Neural cell (in vitro differentiated cells): ENCODE measurements at regions not wholly inside any gene's neighbourhood (a gene's known extent, or its start where the extent isn't known, plus 50 kb on each side); places are given as distances from the start of the nearest gene placed in this dataset.

Source experiments
- CTCF ChIP-seq: fragments of 450-650 bp; IDR thresholded peaks from 2 replicates; pipeline ENCODE4 v1.5.1; 2014; ENCODE audit warnings: antibody characterized with exemption, mild to moderate bottlenecking, moderate library complexity; ENCODE audit not compliant: poor library complexity, severe bottlenecking
- EP300 ChIP-seq: fragments of 450-650 bp; conservative IDR thresholded peaks from 2 replicates; pipeline ENCODE4 v1.6.1; 2014; ENCODE audit warnings: antibody characterized with exemption, mild to moderate bottlenecking, moderate library complexity; ENCODE audit not compliant: poor library complexity, severe bottlenecking
- EZH2 ChIP-seq: fragments of 200-600, 300-800 bp; shearing (Covaris generic), sonication (generic); IDR thresholded peaks from 2 replicates; pipeline ENCODE4 v1.6.1; 2014; ENCODE audit warnings: antibody characterized with exemption, low read length, borderline replicate concordance, mild to moderate bottlenecking; ENCODE audit not compliant: insufficient read depth, poor library complexity, severe bottlenecking
- MXI1 ChIP-seq: fragments of 450-650 bp; conservative IDR thresholded peaks from 2 replicates; pipeline ENCODE4 v1.6.1; 2014; ENCODE audit warnings: antibody characterized with exemption, mild to moderate bottlenecking; ENCODE audit not compliant: poor library complexity, severe bottlenecking
- POLR2AphosphoS5 ChIP-seq: IDR thresholded peaks from 2 replicates; pipeline ENCODE4 v1.6.1; 2012
- RAD21 ChIP-seq: fragments of 450-650 bp; conservative IDR thresholded peaks from 2 replicates; pipeline ENCODE4 v1.6.1; 2014; ENCODE audit warnings: antibody characterized with exemption, mild to moderate bottlenecking, moderate library complexity
- SMC3 ChIP-seq: fragments of 450-650 bp; conservative IDR thresholded peaks from 2 replicates; pipeline ENCODE4 v1.6.1; 2014; ENCODE audit warnings: antibody characterized with exemption, mild to moderate bottlenecking, moderate library complexity; ENCODE audit not compliant: poor library complexity
- TAF1 ChIP-seq: IDR thresholded peaks from 2 replicates; pipeline ENCODE4 v1.6.1; 2012; ENCODE audit warnings: low read depth

- TF ChIP-seq CTCF (no peak), RAD21 (no peak), EP300 (no peak), EZH2 (no peak), POLR2AphosphoS5 (no peak), MXI1 (no peak), SMC3 (no peak), TAF1 (no peak)
These were observed 382.1 kb upstream of the B3GALT2 start for GRCh38 chr1:193568512-193568911.
